Adipocyte (in vitro differentiated cells): ENCODE measurements at regions not wholly inside any gene's neighbourhood (a gene's known extent, or its start where the extent isn't known, plus 50 kb on each side); places are given as distances from the start of the nearest gene placed in this dataset.

Experiments used
- DNase-seq: peaks from one replicate; pipeline ENCODE4 v3.0.0-alpha.2; 2015; ENCODE audit warnings: low read depth
- H3K27me3 ChIP-seq: replicated peaks from 2 replicates; pipeline ENCODE4 v1.7.0; 2013; ENCODE audit warnings: mild to moderate bottlenecking, low read length, moderate library complexity; ENCODE audit not compliant: control insufficient read depth, insufficient read depth
- H3K36me3 ChIP-seq: 2 replicates; pipeline ENCODE4 v1.7.0; 2013; ENCODE audit warnings: low read length, mild to moderate bottlenecking, moderate library complexity; ENCODE audit not compliant: control insufficient read depth, insufficient read depth, severe bottlenecking
- H3K4me1 ChIP-seq: 2 replicates; pipeline ENCODE4 v1.7.0; 2013; ENCODE audit warnings: mild to moderate bottlenecking, low read length, moderate library complexity; ENCODE audit not compliant: control insufficient read depth, insufficient read depth
- H3K4me3 ChIP-seq: 2 replicates; pipeline ENCODE4 v1.7.0; 2013; ENCODE audit warnings: mild to moderate bottlenecking, low read length, moderate library complexity
- H3K9ac ChIP-seq: 2 replicates; pipeline ENCODE4 v1.7.0; 2013; ENCODE audit warnings: mild to moderate bottlenecking, low read length, moderate library complexity
- H3K9me3 ChIP-seq: 2 replicates; pipeline ENCODE4 v1.7.0; 2013; ENCODE audit warnings: mild to moderate bottlenecking, low read length, moderate library complexity; ENCODE audit not compliant: control insufficient read depth

- Histone ChIP-seq H3K4me3 (no peak overlapping the region), H3K27me3 (peaks cover 7% of the 10 kb centered on the region), H3K36me3 (no peaks in the 10 kb centered on the region), H3K4me1 (peaks cover 14% of the 10 kb centered on the region), H3K9ac (no peak overlapping the region), H3K9me3 (no peaks in the 10 kb centered on the region)
- DNase-seq: no peak
Measured at GRCh38 chr1:232285138-232285537, 344.8 kb downstream of the SIPA1L2 start.

GRCh38 chr1:232283864-232284263 lies 346.1 kb downstream of the SIPA1L2 start:
- DNase-seq: no peak
- Histone ChIP-seq H3K4me3 (no peak overlapping the region), H3K4me1 (peaks cover 11% of the 10 kb centered on the region), H3K9ac (no peak overlapping the region), H3K9me3 (no peaks in the 10 kb centered on the region), H3K36me3 (no peaks in the 10 kb centered on the region), H3K27me3 (peaks cover 7% of the 10 kb centered on the region)

GRCh38 chr1:232282498-232282897 lies 347.4 kb downstream of the SIPA1L2 start:
- Histone ChIP-seq H3K4me1 (no peaks in the 10 kb centered on the region), H3K9me3 (no peaks in the 10 kb centered on the region), H3K9ac (no peak overlapping the region), H3K27me3 (peaks cover 7% of the 10 kb centered on the region), H3K36me3 (no peaks in the 10 kb centered on the region), H3K4me3 (no peak overlapping the region)
- peak; percentile 27 for DNase-seq

GRCh38 chr1:232280910-232281309 lies 349.0 kb downstream of the SIPA1L2 start:
- DNase-seq: no peak
- H3K4me1 ChIP-seq: no peaks in the 10 kb centered on the region
- H3K27me3 ChIP-seq: peaks cover 7% of the 10 kb centered on the region
- H3K9me3 ChIP-seq: no peaks in the 10 kb centered on the region
- H3K9ac ChIP-seq: no peak overlapping the region
- no peak overlapping the region for H3K4me3 ChIP-seq
- no peaks in the 10 kb centered on the region for H3K36me3 ChIP-seq

- Histone ChIP-seq H3K9ac (no peak overlapping the region), H3K9me3 (no peaks in the 10 kb centered on the region), H3K4me3 (no peak overlapping the region), H3K36me3 (no peaks in the 10 kb centered on the region), H3K4me1 (no peaks in the 10 kb centered on the region), H3K27me3 (peaks cover 4% of the 10 kb centered on the region)
- DNase-seq: no peak
Measured at GRCh38 chr1:232279909-232280400, 350.0 kb downstream of the SIPA1L2 start.

- Histone ChIP-seq H3K9me3 (no peaks in the 10 kb centered on the region), H3K9ac (no peak overlapping the region), H3K36me3 (no peaks in the 10 kb centered on the region), H3K4me3 (no peak overlapping the region), H3K27me3 (peaks cover 4% of the 10 kb centered on the region), H3K4me1 (peaks cover 1% of the 10 kb centered on the region)
- DNase-seq: no peak
Measured at GRCh38 chr1:232278925-232279324, 351.0 kb downstream of the SIPA1L2 start.

- H3K9ac ChIP-seq: no peak overlapping the region
- H3K27me3 ChIP-seq: peaks cover 4% of the 10 kb centered on the region
- no peaks in the 10 kb centered on the region for H3K9me3 ChIP-seq
- DNase-seq: no peak
- no peaks in the 10 kb centered on the region for H3K36me3 ChIP-seq
- H3K4me1 ChIP-seq: peaks cover 6% of the 10 kb centered on the region
- H3K4me3 ChIP-seq: no peak overlapping the region
Measured at GRCh38 chr1:232276651-232277050, 353.3 kb downstream of the SIPA1L2 start.

- no peak for DNase-seq
- Histone ChIP-seq H3K36me3 (no peaks in the 10 kb centered on the region), H3K4me1 (peaks cover 6% of the 10 kb centered on the region), H3K9ac (no peak overlapping the region), H3K4me3 (no peak overlapping the region), H3K27me3 (no peaks in the 10 kb centered on the region), H3K9me3 (no peaks in the 10 kb centered on the region)
Measured at GRCh38 chr1:232274999-232275710, 354.8 kb downstream of the SIPA1L2 start.

- peaks cover 6% of the 10 kb centered on the region for H3K4me1 ChIP-seq
- peak; percentile 24 for DNase-seq
- no peak overlapping the region for H3K4me3 ChIP-seq
- no peaks in the 10 kb centered on the region for H3K36me3 ChIP-seq
- no peaks in the 10 kb centered on the region for H3K27me3 ChIP-seq
- H3K9ac ChIP-seq: no peak overlapping the region
- H3K9me3 ChIP-seq: no peaks in the 10 kb centered on the region
Measured at GRCh38 chr1:232274236-232274855, 355.6 kb downstream of the SIPA1L2 start.

- H3K4me3 ChIP-seq: no peak overlapping the region
- no peaks in the 10 kb centered on the region for H3K27me3 ChIP-seq
- DNase-seq: peak; percentile 49
- H3K9ac ChIP-seq: no peak overlapping the region
- no peaks in the 10 kb centered on the region for H3K9me3 ChIP-seq
- peaks cover 6% of the 10 kb centered on the region for H3K4me1 ChIP-seq
- H3K36me3 ChIP-seq: no peaks in the 10 kb centered on the region
Measured at GRCh38 chr1:232273011-232273410, 356.9 kb downstream of the SIPA1L2 start.

- DNase-seq: peak; percentile 23
- no peaks in the 10 kb centered on the region for H3K27me3 ChIP-seq
- H3K9ac ChIP-seq: no peak overlapping the region
- H3K36me3 ChIP-seq: no peaks in the 10 kb centered on the region
- peaks cover 6% of the 10 kb centered on the region for H3K4me1 ChIP-seq
- no peaks in the 10 kb centered on the region for H3K9me3 ChIP-seq
- no peak overlapping the region for H3K4me3 ChIP-seq
Measured at GRCh38 chr1:232271991-232272589, 357.8 kb downstream of the SIPA1L2 start.
